ENCODE measurements at regions not wholly inside any gene's neighbourhood (a gene's known extent, or its start where the extent isn't known, plus 50 kb on each side); places are given as distances from the start of the nearest gene placed in this dataset.

DNA sequence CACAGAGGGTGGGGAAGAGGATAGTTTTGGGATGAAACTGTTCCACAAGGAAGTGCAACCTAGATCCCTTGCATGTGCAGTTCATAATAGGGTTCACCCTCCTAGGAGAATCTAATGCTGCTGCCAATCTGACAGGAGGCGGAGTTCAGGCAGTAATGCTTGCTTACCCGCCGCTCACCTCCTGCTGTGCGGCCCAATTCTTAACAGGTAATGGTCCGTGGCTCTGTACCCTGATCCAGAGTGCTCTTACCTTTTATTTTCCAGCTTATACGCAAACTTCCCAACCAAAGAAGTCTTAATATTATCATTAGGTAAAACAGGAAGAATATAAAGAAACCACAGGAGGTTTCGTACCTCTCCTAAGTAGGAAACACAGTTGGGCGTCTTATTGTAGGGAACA is 82.7 kb upstream of the CD302 start:
- TF ChIP-seq, protein P1, sequence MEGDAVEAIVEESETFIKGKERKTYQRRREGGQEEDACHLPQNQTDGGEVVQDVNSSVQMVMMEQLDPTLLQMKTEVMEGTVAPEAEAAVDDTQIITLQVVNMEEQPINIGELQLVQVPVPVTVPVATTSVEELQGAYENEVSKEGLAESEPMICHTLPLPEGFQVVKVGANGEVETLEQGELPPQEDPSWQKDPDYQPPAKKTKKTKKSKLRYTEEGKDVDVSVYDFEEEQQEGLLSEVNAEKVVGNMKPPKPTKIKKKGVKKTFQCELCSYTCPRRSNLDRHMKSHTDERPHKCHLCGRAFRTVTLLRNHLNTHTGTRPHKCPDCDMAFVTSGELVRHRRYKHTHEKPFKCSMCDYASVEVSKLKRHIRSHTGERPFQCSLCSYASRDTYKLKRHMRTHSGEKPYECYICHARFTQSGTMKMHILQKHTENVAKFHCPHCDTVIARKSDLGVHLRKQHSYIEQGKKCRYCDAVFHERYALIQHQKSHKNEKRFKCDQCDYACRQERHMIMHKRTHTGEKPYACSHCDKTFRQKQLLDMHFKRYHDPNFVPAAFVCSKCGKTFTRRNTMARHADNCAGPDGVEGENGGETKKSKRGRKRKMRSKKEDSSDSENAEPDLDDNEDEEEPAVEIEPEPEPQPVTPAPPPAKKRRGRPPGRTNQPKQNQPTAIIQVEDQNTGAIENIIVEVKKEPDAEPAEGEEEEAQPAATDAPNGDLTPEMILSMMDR (conservative IDR thresholded peaks at IDR 0.05; ENCODE audit: low read length) = no peak
- no peak for TF ChIP-seq EZH2phosphoT487 (IDR thresholded peaks at IDR 0.05; ENCODE audit: borderline replicate concordance)

Data from Loucy (cell line).